ENCODE measurements at regions not wholly inside any gene's neighbourhood (a gene's known extent, or its start where the extent isn't known, plus 50 kb on each side); places are given as distances from the start of the nearest gene placed in this dataset.

- no peak overlapping the region for H3K4me3 ChIP-seq
- no peaks in the 10 kb centered on the region for H3K27me3 ChIP-seq (replicated peaks; ENCODE audit: insufficient read depth)
- H3K27ac ChIP-seq = no peak overlapping the region
- no peaks in the 10 kb centered on the region for H3K36me3 ChIP-seq
- TF ChIP-seq CTCF (IDR thresholded peaks at IDR 0.05) = no peak
- no peak for DNase-seq (ENCODE audit: low spot score)
- no peaks in the 10 kb centered on the region for H3K9me3 ChIP-seq
- H3K4me1 ChIP-seq (ENCODE audit: control insufficient read depth in 1 of 2, low read depth in 2 of 2) = peaks cover 5 to 17% of the 10 kb centered on the region in 2 donors
- ATAC-seq (ENCODE audit: insufficient number of reproducible peaks, low FRiP score, low read depth) = no peak
Observed at GRCh38 chr5:74056107-74056788, 430.3 kb downstream of the ARHGEF28 start.

GRCh38 chr5:74055486-74056106 lies 429.6 kb downstream of the ARHGEF28 start:
- TF ChIP-seq CTCF (IDR thresholded peaks at IDR 0.05) = no peak
- Histone ChIP-seq H3K27me3 (replicated peaks; ENCODE audit: insufficient read depth) (no peaks in the 10 kb centered on the region), H3K4me1 (ENCODE audit: control insufficient read depth in 1 of 2, low read depth in 2 of 2) (peaks cover 2 to 13% of the 10 kb centered on the region in 2 donors), H3K27ac (no peak overlapping the region), H3K4me3 (no peak overlapping the region), H3K9me3 (no peaks in the 10 kb centered on the region), H3K36me3 (no peaks in the 10 kb centered on the region)
- ATAC-seq (ENCODE audit: insufficient number of reproducible peaks, low FRiP score, low read depth) (no peak), DNase-seq (ENCODE audit: low spot score) (no peak)

- DNase-seq (ENCODE audit: low spot score) (no peak), ATAC-seq (ENCODE audit: insufficient number of reproducible peaks, low FRiP score, low read depth) (no peak)
- Histone ChIP-seq H3K4me1 (ENCODE audit: control insufficient read depth in 1 of 2, low read depth in 2 of 2) (peaks cover 0 to 13% of the 10 kb centered on the region in 2 donors), H3K27me3 (replicated peaks; ENCODE audit: insufficient read depth) (no peaks in the 10 kb centered on the region), H3K36me3 (no peaks in the 10 kb centered on the region), H3K4me3 (no peak overlapping the region), H3K9me3 (no peaks in the 10 kb centered on the region), H3K27ac (no peak overlapping the region)
- no peak for TF ChIP-seq CTCF (IDR thresholded peaks at IDR 0.05)
Observed at GRCh38 chr5:74054641-74055421, 428.8 kb downstream of the ARHGEF28 start.

GRCh38 chr5:74054139-74054538 lies 428.1 kb downstream of the ARHGEF28 start:
- H3K9me3 ChIP-seq = no peaks in the 10 kb centered on the region
- ATAC-seq (ENCODE audit: insufficient number of reproducible peaks, low FRiP score, low read depth) = no peak
- H3K36me3 ChIP-seq = no peaks in the 10 kb centered on the region
- H3K27me3 ChIP-seq (replicated peaks; ENCODE audit: insufficient read depth) = no peaks in the 10 kb centered on the region
- H3K4me3 ChIP-seq = no peak overlapping the region
- no peak for DNase-seq (ENCODE audit: low spot score)
- TF ChIP-seq CTCF (IDR thresholded peaks at IDR 0.05) = no peak
- no peak overlapping the region for H3K27ac ChIP-seq
- H3K4me1 ChIP-seq (ENCODE audit: control insufficient read depth in 1 of 2, low read depth in 2 of 2) = peaks cover 0 to 13% of the 10 kb centered on the region in 2 donors

Data from thoracic aorta (tissue), 2 donors.